ENCODE measurements at regions not wholly inside any gene's neighbourhood (a gene's known extent, or its start where the extent isn't known, plus 50 kb on each side); places are given as distances from the start of the nearest gene placed in this dataset.

DNA sequence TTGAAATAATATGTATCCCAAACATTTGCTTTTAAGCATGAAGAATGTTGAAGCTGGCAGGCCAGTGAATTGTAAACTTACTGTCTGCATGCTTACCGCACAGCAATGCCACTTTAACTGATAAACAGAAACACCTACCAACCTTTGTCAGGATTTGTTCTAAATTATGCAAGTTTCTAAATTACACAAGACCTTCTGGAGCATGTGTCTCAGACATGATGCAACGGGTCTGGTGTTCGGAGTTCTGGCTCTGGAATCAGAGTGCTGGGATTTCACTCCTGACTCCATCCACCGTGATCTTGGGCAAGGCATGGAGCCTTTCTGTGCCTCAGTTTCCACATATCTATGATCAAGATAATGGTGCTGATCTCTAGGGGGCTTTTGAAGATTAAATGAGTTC lies 111.2 kb downstream of the CCT6B start:
- no peaks in the 10 kb centered on the region for H3K9me3 ChIP-seq (ENCODE audit: low read length)
- no peak overlapping the region for H3K4me2 ChIP-seq (ENCODE audit: low read depth, low read length)
- DNase-seq (ENCODE audit: low spot score) (no peak), FAIRE-seq (no peak), ATAC-seq (no peak)
- no peaks in the 10 kb centered on the region for H3K79me2 ChIP-seq (ENCODE audit: insufficient read depth, low read length)
- intact Hi-C loops (cut with micrococcal nuclease; ENCODE audit: unreplicated experiment) (no loop called here), in situ Hi-C loops (cut with HindIII; ENCODE audit: extremely low pct_ligation_motif_present, low pct_unique_long_range_greater_than_20kb) (no loop called here)
- H3K27me3 ChIP-seq (ENCODE audit: control insufficient read depth in 1 of 2, insufficient read depth in 2 of 2, low read length in 2 of 2): peaks cover 0 to 10% of the 10 kb centered on the region in 2 experiments; a peak in 3 of 5 replicates
- no peak overlapping the region for H3K27ac ChIP-seq (ENCODE audit: extremely low read length, insufficient read depth, low read length)
- ChIA-PET CTCF (ENCODE audit: low intra/inter-chr PET ratio, low total read pairs) (no interaction called here), POLR2A (no interaction called here)
- H3K4me3 ChIP-seq (replicated peaks in 1 of 3; ENCODE audit: insufficient read depth in 1 of 3, low read depth in 2 of 3, low read length in 3 of 3): no peak overlapping the region
- no peak overlapping the region for H3K9ac ChIP-seq (ENCODE audit: insufficient read depth, low read depth, low read length)
- no peak overlapping the region for H2AFZ ChIP-seq (ENCODE audit: low read length)
- TF ChIP-seq MAFG (CRISPR knock-in tag; IDR thresholded peaks at IDR 0.05) (no peak), CEBPB (IDR thresholded peaks at IDR 0.05; ENCODE audit: borderline replicate concordance, low read depth, low read length) (peak; percentile 65; the same call in 1 of the 2 replicates)
- 0% methylated on average over 4 of the region's 4 CpGs for WGBS (ENCODE audit: low lambda C conversion rate)
- H3K36me3 ChIP-seq (replicated peaks in 1 of 2; ENCODE audit: control insufficient read depth in 1 of 2, insufficient read depth in 2 of 2, low read length in 2 of 2): no peaks in the 10 kb centered on the region
- no peaks in the 10 kb centered on the region for H3K4me1 ChIP-seq (ENCODE audit: insufficient read depth, low read length)
- H4K20me1 ChIP-seq (ENCODE audit: insufficient read depth, low read length): no peaks in the 10 kb centered on the region
- BruUV-seq (replicated peaks): no TSS peak

GRCh38 chr17:34847938-34848337 lies 113.3 kb downstream of the CCT6B start:
- Histone ChIP-seq H3K4me3 (replicated peaks in 1 of 3; ENCODE audit: insufficient read depth in 1 of 3, low read depth in 2 of 3, low read length in 3 of 3) (no peak overlapping the region), H3K79me2 (ENCODE audit: insufficient read depth, low read length) (no peaks in the 10 kb centered on the region), H3K4me2 (ENCODE audit: low read depth, low read length) (no peak overlapping the region), H3K27me3 (ENCODE audit: control insufficient read depth in 1 of 2, insufficient read depth in 2 of 2, low read length in 2 of 2) (peaks cover 0 to 5% of the 10 kb centered on the region in 2 experiments; a peak in 2 of 5 replicates), H3K4me1 (ENCODE audit: insufficient read depth, low read length) (no peaks in the 10 kb centered on the region), H3K9ac (ENCODE audit: insufficient read depth, low read depth, low read length) (no peak overlapping the region), H4K20me1 (ENCODE audit: insufficient read depth, low read length) (no peaks in the 10 kb centered on the region), H3K9me3 (ENCODE audit: low read length) (no peaks in the 10 kb centered on the region), H3K27ac (ENCODE audit: extremely low read length, insufficient read depth, low read length) (no peak overlapping the region), H3K36me3 (replicated peaks in 1 of 2; ENCODE audit: control insufficient read depth in 1 of 2, insufficient read depth in 2 of 2, low read length in 2 of 2) (no peaks in the 10 kb centered on the region), H2AFZ (ENCODE audit: low read length) (no peak overlapping the region)
- no TSS peak for BruUV-seq (replicated peaks)
- in situ Hi-C loops (cut with HindIII; ENCODE audit: extremely low pct_ligation_motif_present, low pct_unique_long_range_greater_than_20kb): no loop called here
- TF ChIP-seq ZNF639 (CRISPR knock-in tag; conservative IDR thresholded peaks at IDR 0.05) (no peak), ZNF337 (CRISPR knock-in tag; IDR thresholded peaks at IDR 0.05; ENCODE audit: borderline replicate concordance, low read depth) (no peak), MTF1 (CRISPR knock-in tag; IDR thresholded peaks at IDR 0.05) (no peak), ZBTB33 (CRISPR knock-in tag; IDR thresholded peaks at IDR 0.05) (no peak), PAWR (CRISPR knock-in tag; IDR thresholded peaks at IDR 0.05; ENCODE audit: borderline replicate concordance) (no peak), MED13 (CRISPR knock-in tag; IDR thresholded peaks at IDR 0.05) (no peak), ZC3H13 (CRISPR knock-in tag; IDR thresholded peaks at IDR 0.05) (no peak)
- TF ChIP-seq, protein P1, sequence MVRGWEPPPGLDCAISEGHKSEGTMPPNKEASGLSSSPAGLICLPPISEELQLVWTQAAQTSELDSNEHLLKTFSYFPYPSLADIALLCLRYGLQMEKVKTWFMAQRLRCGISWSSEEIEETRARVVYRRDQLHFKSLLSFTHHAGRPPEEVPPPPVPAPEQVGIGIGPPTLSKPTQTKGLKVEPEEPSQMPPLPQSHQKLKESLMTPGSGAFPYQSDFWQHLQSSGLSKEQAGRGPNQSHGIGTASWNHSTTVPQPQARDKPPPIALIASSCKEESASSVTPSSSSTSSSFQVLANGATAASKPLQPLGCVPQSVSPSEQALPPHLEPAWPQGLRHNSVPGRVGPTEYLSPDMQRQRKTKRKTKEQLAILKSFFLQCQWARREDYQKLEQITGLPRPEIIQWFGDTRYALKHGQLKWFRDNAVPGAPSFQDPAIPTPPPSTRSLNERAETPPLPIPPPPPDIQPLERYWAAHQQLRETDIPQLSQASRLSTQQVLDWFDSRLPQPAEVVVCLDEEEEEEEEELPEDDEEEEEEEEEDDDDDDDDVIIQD (CRISPR knock-in tag; IDR thresholded peaks at IDR 0.05; ENCODE audit: low read depth): no peak
- ChIA-PET CTCF (ENCODE audit: low intra/inter-chr PET ratio, low total read pairs) (no interaction called here), POLR2A (no interaction called here)
- intact Hi-C loops (cut with micrococcal nuclease; ENCODE audit: unreplicated experiment): no loop called here
- 0% methylated on average over 3 of the region's 3 CpGs for WGBS (ENCODE audit: low lambda C conversion rate)
- DNase-seq (ENCODE audit: low spot score) (no peak), ATAC-seq (no peak), FAIRE-seq (no peak)
